ENCODE measurements at regions not wholly inside any gene's neighbourhood (a gene's known extent, or its start where the extent isn't known, plus 50 kb on each side); places are given as distances from the start of the nearest gene placed in this dataset.

DNA sequence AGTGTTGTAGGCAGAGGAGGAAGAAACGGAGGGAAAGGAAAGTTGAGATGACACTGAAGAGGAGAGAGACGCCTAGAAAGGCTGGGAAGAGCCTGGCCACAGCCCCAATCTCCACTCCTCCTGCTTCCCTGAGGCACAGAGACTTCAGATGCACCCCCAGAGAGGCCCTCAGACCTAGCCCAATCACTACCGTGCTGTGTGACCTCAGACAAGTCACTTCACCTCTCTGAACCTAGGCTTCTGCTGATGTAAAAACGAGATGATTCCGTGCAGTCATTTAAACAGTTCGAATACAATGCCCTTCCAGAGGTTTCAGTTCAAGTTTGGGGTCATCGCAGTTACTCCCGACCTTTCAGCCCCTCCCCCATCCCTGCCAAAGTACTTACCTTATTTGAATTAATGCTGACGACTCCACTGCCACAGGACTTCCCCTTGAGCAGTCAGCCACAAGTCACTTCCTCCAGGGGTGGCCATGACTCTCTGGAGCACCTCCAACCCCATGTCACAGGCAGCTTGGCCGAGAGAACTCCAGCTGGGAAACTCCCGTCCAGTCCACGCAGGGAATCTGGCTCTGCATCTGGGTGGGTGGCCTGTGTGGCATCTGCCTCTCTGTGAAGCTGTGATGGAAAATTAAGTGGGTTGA lies 105.2 kb upstream of the ID2 start:
- DNase-seq: no peak

DNA sequence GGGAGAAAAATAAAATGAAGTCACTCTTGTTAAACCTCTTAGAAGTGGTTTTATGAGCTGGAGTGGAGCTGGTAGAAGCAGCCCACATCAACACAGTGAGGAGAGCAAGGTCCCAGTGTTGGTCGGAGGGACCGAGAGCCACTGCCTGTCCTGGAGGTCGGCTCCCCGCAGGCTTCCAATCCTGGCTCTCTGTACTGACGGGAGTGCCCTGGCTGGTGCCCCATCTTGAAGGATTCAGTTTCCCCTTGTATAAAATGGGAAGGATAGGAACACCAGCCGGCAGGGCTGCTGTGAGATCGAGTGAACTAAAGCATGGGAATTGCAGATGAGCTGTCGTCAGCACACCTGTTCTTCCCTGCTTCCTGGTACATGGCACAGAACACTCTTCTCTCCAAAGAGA lies 104.3 kb upstream of the ID2 start:
- DNase-seq: no peak

DNA sequence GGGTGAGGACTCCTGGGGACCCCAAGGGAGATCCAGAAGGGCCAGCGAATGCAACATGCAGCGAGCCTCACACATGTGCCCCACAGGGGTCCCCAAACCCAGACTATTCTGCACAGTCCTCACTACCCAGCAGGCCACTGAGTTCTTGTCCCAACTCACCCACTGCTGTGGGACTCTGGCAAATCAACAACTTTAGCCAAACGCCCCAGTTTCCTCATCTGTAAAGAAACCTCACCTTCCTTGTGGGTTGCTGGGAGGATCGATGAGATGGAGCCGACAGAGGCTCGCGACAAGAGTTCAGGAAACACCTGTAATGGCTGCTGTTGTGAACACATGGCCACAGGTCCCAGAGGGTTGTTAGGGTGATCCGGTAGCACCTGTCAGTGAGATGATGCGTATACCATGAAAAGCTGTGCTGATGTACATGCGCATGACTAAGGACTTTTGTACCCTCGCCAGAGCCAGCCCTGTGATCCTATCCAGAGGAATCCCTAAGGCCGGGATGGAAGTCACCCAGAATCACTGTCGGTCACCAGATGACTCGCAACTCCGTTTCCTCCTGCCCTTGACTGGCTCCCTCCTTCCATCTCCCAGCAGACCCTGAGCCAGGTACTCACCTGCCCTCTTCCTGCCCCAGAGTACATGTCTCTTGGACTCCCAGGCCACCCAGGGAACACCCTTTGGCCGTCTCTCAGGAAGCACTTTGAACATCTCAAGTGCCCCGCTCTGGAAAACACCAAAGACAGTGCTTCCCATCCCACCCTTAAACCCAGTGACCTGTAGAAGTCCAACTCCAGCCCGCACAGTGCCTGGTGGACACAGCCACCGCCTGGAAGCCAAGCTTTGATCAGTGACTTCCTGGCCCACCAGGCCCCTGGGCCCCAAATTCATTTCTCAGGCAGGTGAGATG lies 103.3 kb upstream of the ID2 start:
- DNase-seq: no peak

DNA sequence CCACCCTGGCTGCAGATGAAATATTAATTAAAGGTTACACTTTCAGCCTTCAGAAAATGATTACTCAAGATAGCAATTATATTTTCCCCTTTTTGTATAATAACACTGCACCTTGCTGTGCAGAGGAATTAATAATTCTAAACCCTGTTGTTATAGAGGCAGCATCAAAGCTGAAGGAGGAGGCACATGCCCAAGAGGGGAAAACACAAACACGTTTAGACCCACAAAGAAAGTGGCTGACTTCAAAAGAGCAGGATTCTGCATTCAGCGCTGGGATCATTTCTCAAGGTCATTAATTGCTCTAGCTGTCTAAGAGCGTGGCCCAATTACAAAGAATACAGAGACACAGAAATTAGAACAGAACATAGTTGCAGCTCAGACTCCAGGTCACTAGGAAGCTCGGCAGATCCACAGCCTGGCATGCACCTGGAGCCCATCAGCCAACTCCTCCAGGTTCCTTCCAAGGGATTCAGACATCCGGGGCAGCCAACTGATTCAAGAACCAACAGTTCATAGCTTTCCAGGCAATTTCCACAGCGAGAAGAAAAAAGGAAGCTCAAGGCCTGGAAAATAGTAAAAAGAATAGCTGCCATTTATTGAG lies 102.3 kb upstream of the ID2 start:
- no peak for DNase-seq

DNA sequence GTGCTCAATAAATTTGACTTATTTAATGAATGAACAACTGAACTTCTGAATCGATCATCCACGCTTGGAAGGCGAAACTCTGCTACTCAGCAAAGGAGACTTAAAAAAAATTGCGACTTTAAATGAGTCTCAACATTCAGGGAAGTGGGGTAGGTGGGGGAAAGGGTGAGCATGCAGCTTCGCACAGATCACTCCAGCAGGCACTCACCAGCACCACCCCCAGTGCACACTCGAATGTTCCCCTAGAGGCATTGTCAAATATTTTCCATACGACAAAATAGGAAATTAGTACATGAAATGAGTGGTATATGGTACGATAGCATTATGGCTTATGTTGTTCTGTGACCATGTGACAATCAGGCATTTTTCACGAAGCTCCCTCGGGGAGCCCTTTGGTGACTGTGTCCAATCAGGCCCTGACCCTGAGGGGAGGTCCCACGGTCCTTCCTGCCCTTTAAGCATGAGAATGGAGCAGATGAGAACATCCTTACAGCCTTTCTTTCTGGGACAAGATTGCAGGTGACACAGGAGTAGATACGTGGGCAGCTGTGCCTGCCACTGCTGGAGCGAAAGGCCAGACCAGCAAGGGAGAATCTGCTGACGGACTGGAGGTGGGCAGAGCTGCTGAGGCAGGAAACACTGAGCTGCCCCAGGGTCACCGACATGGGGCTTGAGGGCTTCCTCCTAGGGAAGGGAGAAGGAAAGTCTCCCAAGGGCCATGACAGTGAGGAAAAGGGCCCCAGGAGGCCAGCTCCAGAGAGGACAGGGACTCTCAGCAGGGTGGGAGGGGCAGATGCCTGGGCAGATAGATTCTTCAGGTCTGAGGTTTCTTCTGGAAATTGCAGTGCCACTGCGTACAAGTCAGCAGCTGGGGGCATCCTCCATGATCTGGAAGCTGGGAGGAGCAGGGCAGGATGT lies 101.3 kb upstream of the ID2 start:
- DNase-seq: no peak

DNA sequence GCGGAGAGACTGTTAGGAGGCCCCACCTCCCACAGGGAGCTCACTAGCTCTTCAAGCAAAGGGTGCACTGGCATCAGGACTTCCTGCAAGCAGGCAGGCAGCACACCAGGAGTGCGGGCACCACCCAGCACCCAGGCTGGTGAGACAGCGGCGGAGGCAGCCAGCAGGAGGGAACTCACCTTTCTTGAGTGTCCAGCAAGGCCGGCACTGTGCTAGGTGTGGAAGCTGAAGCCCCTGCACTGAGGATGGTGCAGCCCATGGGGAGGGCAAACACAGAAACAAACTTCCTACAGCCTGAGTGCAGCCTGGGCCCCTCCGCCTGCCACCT lies 100.7 kb upstream of the ID2 start:
- DNase-seq: no peak

DNA sequence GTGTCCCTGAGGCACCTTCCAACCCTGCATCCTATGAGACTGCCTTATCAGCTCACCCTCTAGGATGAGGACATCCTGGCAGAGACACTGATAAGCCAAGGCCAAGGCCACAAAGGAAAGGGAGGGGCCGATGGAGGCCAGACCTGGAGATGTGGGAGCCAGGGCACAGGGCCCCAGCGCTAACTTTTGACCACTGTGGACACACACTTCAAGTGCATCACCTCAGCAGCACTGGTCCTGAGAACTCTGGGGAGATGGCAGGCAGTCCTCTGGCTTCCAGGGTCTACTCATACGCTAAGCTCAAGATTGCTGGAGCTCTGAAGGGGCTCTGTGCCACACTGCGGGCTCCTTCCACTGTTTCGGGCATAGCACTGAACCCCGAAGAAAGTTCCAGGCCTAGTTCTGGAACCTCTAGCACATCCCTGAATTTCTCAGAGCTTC lies 100.2 kb upstream of the ID2 start:
- DNase-seq: no peak

DNA sequence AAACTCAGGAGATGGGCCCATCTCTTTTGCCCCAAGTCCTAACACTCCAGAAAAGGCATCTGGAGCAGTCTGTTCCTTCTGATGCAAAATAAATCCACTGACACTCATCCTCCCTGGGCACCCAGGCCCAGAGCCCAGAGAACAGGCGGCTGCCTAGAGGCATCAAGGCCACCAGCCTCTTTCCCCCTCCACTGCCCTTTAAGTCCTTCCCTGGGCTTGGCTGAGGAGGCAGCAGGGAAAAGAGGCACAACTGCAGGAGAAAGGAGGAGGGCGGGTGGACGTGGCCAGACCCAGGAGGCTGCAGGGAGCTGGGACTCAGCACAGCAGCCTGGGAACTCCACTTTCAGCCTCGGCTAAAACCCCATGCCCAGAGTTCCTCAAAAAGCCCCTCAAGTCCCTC lies 99.7 kb upstream of the ID2 start:
- DNase-seq: no peak

DNA sequence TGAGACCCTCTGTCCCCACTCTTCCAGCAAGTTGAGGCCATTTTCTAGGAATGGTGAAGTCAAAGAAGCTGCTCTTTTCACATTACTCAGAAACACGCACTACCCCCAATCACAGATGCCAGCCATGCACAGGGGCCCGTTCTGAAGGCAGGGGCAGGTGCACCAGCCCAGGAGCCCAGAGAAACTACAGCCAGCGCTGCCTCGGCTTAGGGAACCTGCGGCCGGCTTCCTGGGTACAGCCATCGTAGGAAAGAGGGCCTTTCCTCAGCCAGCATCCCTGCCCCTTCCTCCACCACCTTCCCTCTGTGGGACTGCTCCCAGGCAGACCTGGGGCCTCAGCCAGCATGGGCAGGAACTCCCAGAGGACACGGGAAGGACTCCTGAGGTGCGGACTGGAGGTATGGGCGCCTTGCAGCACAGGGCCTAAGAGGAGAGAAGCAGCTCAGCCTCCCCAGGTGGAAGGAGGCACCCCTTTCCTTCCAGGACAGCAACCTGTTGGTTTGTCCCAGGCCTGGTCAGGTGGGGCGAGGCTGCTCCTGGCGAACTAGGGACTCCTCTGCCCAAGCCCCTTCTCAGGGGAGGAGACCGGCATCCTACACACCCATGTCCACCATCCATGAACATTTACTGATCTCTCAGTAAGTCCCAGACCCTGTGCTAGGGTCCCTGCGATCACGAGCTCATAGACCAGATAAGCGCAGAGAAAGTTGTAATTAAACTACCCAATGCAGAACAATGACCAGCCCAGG lies 99.0 kb upstream of the ID2 start:
- DNase-seq: no peak

DNA sequence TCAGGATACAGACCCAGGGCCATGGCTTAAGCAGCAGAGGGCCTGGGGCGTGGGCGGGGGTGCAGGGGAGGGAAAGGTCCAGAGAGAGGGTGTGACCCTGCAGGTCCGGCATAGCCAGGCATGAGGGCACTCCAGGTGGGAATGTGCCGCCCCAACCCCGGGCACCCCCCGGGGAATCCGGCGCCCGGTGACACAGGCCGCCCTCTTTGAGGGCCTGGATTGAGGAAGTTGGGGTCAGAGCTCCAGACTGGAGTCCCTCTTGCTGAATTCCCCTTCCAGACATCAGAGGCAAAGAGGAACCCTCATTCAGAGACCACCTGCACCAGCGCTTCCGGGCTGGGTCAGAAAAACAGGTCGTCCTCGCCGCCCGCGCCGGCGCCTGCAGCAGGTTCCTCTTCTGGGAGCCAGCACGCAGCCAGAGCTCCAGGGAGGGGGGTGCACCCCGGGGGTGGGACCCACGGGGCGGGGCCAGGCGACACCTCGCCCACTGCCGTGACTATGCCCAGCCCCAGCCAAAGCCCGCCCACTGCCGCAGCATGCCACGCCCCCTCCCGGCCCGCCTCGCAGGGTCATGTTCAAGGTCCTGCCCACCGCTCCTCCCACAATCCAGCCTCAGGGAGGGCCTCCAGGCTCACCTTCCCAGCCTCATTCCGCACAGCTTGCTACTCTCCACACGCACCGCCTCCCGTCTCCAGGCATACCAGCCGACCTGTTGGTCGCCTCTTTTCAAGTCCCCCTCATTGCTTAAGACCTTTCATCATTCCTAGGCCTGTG lies 98.3 kb upstream of the ID2 start:
- peak; percentile 91 for DNase-seq

DNA sequence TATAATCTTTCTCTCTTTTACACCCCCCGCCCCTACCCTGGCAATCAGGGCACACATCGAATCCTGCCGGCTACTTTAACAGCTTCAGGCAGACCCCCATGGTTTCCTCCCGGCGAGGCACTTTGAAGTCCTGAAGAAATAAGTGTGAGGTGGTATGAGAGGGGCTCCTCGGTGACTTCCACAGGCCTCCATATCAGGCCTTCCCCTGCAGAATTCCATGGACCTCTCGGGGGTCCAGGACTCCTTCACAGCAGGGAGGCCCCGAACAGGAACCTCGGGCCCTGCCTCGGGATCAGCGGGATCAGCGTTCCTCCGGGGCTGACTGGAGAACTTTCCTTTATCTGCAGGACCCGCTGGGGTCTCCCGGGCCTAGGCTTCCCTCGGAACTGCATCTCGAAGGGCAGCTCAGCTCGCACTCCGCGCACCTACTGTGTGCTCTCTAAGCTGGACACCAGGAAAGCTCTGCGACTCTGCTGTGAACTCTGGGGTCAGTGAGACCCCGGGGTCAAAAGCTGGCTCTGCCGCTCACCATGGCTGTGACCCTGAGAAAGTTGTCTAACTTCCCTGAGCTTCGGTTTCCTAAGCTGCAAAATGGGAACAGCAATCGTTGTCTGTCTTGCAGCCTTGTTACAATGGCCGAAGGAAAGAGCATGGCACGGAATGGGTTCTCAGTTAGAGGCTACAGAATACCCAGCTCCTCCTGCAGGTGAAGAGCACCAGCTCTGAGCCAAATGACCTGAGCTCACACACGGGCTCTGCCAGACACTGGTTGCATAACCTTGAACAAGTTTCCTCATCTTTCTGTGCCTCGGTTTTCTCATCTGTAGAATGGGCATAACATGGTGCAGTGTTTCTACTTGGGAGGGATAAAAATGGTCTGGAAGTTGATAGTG lies 97.4 kb upstream of the ID2 start:
- no peak for DNase-seq

DNA sequence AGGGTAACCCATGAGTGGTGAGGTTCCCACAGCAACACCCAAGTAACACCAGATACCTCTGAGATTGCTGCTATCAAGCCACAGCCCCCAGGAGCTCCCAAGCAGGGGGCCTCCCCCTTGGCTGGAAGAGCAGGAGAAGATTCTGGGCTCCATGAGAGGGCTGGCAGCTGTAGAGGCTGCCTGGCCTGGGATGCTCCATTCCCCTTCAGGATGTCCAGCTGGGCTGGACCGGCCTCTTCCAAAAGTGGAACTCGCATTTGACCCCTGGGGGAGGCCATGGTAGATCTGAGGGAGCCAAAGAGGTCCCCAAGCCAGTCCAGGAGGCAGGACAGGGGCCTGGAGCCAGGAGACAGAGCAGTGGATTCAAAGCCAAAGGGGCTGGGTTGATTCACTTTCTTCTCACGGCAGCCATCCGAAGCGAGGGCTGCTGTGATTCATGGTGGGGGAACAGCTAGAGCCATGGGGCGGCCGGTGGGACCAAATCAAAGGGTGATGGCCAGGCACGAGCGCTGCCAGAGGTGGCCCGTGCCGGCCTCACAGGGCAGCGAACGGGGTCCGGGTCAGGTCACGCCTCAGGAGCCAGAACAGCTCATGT lies 95.3 kb upstream of the ID2 start:
- no peak for DNase-seq

DNA sequence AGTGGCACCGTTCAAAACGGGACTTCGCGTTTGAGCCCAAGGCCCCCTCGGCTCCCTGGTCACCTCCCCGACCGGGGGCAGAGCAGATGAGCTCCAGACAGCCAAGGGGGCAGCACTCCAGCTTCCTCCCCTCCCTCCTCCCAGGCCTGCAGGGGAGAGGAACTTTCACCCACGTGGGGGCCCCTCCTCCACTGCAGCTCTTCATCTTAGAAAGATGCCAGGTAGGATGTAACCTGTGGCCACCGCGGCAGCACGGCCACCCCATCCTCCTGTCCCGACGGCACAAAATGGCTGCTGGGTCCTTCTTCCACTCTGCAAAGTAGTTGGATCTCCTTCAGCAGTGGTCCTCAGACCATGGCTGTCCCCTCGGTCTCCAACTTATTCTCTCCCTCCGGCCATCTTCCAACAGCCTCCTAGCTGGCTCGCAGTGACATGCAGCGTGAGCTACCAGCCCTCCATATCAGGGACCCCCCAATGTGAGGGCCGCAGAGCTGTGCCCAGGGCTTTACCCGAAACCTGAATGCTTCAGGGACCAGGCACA lies 94.5 kb upstream of the ID2 start:
- no peak for DNase-seq

DNA sequence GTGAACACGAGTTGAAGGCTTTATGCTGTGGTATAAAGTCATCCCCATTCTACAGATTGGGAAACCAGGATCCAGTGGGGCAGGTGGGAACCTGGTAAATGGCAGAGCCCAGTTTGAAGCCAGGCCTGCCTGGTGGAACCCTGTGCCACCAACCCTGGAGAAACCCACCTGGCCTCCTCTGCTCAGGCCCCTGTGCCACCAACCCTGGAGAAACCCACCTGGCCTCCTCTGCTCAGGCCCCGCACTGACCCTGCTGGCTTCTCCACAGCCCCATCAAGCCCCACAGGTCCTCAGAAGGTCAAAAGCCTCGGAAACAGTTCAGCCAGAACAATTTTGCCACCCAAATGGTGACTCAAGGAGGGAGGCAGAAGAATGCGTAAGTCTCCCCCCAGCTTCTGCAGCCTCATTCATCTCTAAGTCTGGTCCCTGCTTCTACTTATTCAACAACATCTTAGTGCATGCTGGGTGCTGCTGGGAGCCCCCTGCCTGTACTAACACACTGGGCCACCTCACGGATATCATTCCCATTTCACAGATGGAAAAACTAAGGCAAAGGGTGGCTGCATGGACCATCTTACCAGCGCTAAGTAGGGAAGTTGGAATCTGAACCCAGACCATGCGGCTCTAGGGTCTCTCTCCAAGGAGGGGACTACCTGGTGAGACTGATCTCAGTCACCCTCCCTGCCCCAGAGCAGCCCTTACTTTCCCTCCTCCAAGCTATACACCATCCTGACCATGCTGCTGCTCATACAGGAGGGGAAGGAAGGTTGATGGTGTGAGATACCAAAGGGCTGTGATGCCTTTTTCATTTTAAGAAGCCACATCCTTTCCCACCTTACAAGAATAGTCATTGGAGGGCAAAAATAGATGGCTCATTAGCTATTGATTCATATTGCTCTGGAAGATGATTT lies 93.7 kb upstream of the ID2 start:
- DNase-seq: no peak

DNA sequence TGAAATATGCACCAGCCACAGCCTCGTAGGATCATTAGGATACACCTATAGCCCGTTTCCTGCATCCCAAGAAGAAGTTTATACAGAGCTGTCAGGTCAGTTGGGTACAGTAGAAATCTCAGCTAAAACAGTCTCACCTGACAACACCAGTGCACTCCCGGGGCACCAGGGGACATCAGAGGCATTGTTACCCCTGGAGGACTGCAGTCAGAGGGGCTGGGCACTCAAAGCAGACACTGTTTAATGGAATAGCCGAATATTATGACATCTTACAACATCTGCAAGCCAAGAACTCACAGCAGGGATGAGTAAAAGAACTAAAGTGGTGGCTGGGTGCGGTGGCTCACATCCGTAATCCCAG lies 93.0 kb upstream of the ID2 start:
- DNase-seq: no peak

DNA sequence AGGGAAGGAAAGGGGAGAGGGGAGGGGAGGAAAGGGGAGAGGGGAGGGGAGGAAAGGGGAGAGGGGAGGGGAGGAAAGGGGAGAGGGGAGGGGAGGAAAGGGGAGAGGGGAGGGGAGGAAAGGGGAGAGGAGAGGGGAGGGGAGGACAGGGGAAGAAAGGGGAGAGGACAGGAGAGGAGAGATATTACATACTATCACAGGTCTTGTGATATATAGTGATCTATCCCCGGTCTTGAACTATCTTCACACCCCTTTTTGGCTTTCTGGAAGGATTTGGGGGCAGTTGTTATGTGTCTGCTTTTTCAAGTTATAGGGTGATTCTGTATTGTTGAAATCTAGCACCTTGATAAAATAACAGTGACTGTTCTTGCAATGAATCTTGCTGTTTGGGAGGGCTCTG lies 92.1 kb upstream of the ID2 start:
- no peak for DNase-seq

DNA sequence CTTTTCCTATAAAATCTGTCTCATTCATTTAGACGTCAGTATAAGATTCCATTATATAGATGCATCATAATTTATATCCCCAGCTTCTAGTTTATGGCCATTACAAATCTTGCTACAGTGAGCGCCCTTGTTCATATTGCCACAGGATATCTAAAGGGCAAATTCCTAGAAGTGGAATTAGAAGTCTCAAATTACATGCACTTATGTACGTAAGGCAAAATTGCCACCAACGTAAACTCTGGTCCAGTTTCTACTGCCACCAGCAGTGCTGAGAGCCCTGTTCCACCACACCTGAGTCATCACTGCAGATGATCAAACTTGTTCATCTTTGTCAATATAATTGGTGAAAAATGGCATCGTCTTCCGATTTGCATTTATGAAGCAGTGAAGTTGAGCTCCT lies 90.9 kb upstream of the ID2 start:
- DNase-seq: no peak

DNA sequence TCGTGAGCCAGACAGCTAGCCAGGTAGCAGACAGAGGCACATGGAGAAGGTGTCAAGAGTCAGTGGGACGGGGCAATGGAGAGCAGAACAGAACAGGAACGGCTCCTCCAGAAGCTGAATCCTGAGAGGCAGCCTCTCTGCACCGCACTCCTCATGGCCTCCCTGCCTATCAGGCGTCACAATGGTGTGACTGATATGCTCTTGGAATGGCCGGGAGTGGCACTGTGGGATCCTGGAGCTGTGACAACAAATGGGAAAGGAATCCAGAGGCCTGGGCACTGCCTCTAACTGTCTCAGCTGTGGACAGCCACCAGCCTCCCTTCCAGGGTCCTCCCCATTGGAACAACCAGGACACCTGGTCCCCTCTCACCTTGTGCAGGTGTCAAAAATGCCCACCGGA lies 89.1 kb upstream of the ID2 start:
- DNase-seq: no peak

DNA sequence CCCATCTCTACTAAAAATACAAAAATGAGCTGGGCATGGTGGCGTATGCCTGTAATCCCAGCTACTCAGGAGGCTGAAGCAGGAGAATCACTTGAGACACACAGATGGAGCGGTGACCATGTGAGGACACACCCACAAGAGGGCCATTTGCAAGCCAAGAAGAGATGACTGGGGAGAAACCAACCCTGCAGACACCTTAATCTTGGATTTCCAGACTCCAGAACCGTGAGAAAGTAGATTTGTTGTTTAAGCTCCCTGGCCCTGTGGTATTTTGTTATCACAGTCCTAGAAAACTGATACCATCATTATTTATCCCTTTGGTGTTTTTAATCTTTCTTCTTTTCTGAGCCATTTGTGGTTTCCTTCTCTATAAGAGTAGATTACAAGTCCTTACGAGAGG lies 88.6 kb upstream of the ID2 start:
- DNase-seq: no peak
